Lower lobe of right lung (tissue), 2 donors: ENCODE measurements at regions not wholly inside any gene's neighbourhood (a gene's known extent, or its start where the extent isn't known, plus 50 kb on each side); places are given as distances from the start of the nearest gene placed in this dataset.

Experiments
- ATAC-seq, 2 donors: fragments of 200-7000 bp; cut with Tn5 transposase; one replicate each; pipeline ENCODE4 v1.9.1; 2020 to 2022; ENCODE audit warnings: mild to moderate bottlenecking in 2 of 2, moderate library complexity in 2 of 2
- DNase-seq: peaks from one replicate; pipeline ENCODE4 v3.0.0-alpha.2; 2020
- H3K27ac ChIP-seq: fragments of 200-600 bp; one replicate; pipeline ENCODE4 v1.8.0; 2022
- H3K27me3 ChIP-seq: fragments of 200-600 bp; one replicate; pipeline ENCODE4 v1.8.0; 2022; ENCODE audit warnings: low read depth
- H3K36me3 ChIP-seq: fragments of 200-600 bp; one replicate; pipeline ENCODE4 v1.8.0; 2022; ENCODE audit warnings: mild to moderate bottlenecking
- H3K4me1 ChIP-seq: fragments of 200-600 bp; one replicate; pipeline ENCODE4 v1.8.0; 2022
- H3K4me3 ChIP-seq: fragments of 200-600 bp; one replicate; pipeline ENCODE4 v1.8.0; 2022; ENCODE audit warnings: mild to moderate bottlenecking
- H3K9me3 ChIP-seq: fragments of 200-600 bp; one replicate; pipeline ENCODE4 v1.8.0; 2022
- CTCF ChIP-seq: fragments of 200-600 bp; IDR thresholded peaks from one replicate; pipeline ENCODE4 v1.8.0; 2022; ENCODE audit warnings: antibody characterized with exemption, mild to moderate bottlenecking
- intact Hi-C: fragments of 100-400 bp; cut with DNase I; formaldehyde crosslinking; loops from one replicate; pipeline ENCODE4 v1.11.0; 2022
- donor health status: DM: no; HTN: yes; CAD: no; lungs with severe emphysema.

- intact Hi-C loops = no loop called here
- TF ChIP-seq CTCF = no peak
- Histone ChIP-seq H3K27ac (no peak overlapping the region), H3K27me3 (no peaks in the 10 kb centered on the region), H3K9me3 (peaks cover 4% of the 10 kb centered on the region), H3K36me3 (no peaks in the 10 kb centered on the region), H3K4me3 (no peak overlapping the region), H3K4me1 (no peaks in the 10 kb centered on the region)
- ATAC-seq (no peak), DNase-seq (no peak)
Observed at GRCh38 chr10:29925771-29926692, 133.4 kb downstream of the JCAD start.

- intact Hi-C loops = no loop called here
- ATAC-seq (no peak), DNase-seq (no peak)
- no peaks in the 10 kb centered on the region for H3K36me3 ChIP-seq
- no peaks in the 10 kb centered on the region for H3K4me1 ChIP-seq
- no peak overlapping the region for H3K27ac ChIP-seq
- no peak for TF ChIP-seq CTCF
- H3K9me3 ChIP-seq = peaks cover 4% of the 10 kb centered on the region
- no peaks in the 10 kb centered on the region for H3K27me3 ChIP-seq
- H3K4me3 ChIP-seq = no peak overlapping the region
Observed at GRCh38 chr10:29924436-29924835, 134.9 kb downstream of the JCAD start.

GRCh38 chr10:29923416-29923965 lies 135.9 kb downstream of the JCAD start:
- no peak for TF ChIP-seq CTCF
- Histone ChIP-seq H3K4me3 (no peak overlapping the region), H3K27me3 (no peaks in the 10 kb centered on the region), H3K9me3 (peaks cover 4% of the 10 kb centered on the region), H3K27ac (no peak overlapping the region), H3K4me1 (no peaks in the 10 kb centered on the region), H3K36me3 (no peaks in the 10 kb centered on the region)
- intact Hi-C loops = no loop called here
- ATAC-seq (no peak), DNase-seq (no peak)

GRCh38 chr10:29922892-29923291 lies 136.5 kb downstream of the JCAD start:
- no peak for DNase-seq
- no peaks in the 10 kb centered on the region for H3K36me3 ChIP-seq
- intact Hi-C loops = no loop called here
- H3K9me3 ChIP-seq = peaks cover 4% of the 10 kb centered on the region
- no peak overlapping the region for H3K27ac ChIP-seq
- H3K4me1 ChIP-seq = no peaks in the 10 kb centered on the region
- no peaks in the 10 kb centered on the region for H3K27me3 ChIP-seq
- no peak overlapping the region for H3K4me3 ChIP-seq
- ATAC-seq = no peak
- TF ChIP-seq CTCF = no peak

- intact Hi-C loops = no loop called here
- TF ChIP-seq CTCF = no peak
- Histone ChIP-seq H3K36me3 (no peaks in the 10 kb centered on the region), H3K4me1 (no peaks in the 10 kb centered on the region), H3K4me3 (no peak overlapping the region), H3K27ac (no peak overlapping the region), H3K9me3 (peaks cover 4% of the 10 kb centered on the region), H3K27me3 (no peaks in the 10 kb centered on the region)
- ATAC-seq (no peak), DNase-seq (no peak)
Observed at GRCh38 chr10:29922226-29922625, 137.2 kb downstream of the JCAD start.
